ENCODE measurements at regions not wholly inside any gene's neighbourhood (a gene's known extent, or its start where the extent isn't known, plus 50 kb on each side); places are given as distances from the start of the nearest gene placed in this dataset.

DNA sequence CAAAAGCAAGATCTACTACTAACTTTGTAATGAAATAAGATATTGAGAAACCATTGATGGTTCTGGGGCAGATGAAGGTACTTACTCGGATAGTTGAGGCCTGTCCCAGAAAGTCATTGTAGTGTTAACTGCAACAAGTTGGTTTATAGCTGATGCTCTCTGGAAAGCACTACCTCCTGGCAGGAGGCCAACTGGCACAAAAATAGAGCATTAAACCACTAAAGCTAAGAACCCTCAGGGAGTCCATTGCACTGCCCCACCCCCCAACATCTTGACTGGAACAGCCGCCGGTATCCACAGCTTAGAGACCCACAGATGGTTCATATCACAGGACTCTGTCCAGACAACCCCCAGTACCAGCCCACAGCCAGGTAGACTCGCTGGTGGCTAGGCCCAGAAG, 552.5 kb upstream of the CRIM1 start:
- H3K4me3 ChIP-seq (ENCODE audit: insufficient read depth, low read depth, low read length), result no peak overlapping the region
- no peaks in the 10 kb centered on the region for H4K20me1 ChIP-seq (ENCODE audit: insufficient read depth, low read length)
- H3K9ac ChIP-seq (ENCODE audit: low read length), result no peak overlapping the region
- Mint-ChIP-seq H3K27me3 (ENCODE audit: low read depth, unreplicated experiment) (no peaks in the 10 kb centered on the region), H3K9me3 (ENCODE audit: unreplicated experiment) (peaks cover 7% of the 10 kb centered on the region), H3K27ac (ENCODE audit: unreplicated experiment) (no peak overlapping the region), H3K36me3 (ENCODE audit: low read depth, unreplicated experiment) (peaks cover 1% of the 10 kb centered on the region), H3K4me3 (ENCODE audit: unreplicated experiment) (no peak overlapping the region), H3K4me1 (ENCODE audit: low read depth, unreplicated experiment) (no peaks in the 10 kb centered on the region)
- H3K27me3 ChIP-seq (ENCODE audit: insufficient read depth, low read length), result no peaks in the 10 kb centered on the region
- H3K36me3 ChIP-seq (ENCODE audit: insufficient read depth, low read length), result no peaks in the 10 kb centered on the region
- no peak for DNase-seq (ENCODE audit: low read depth)
- H3K4me1 ChIP-seq (ENCODE audit: insufficient read depth, low read length), result no peaks in the 10 kb centered on the region
- no peaks in the 10 kb centered on the region for H3K79me2 ChIP-seq (ENCODE audit: insufficient read depth, low read length)
- TF ChIP-seq EZH2 (IDR thresholded peaks at IDR 0.05; ENCODE audit: insufficient read depth, low read length), result no peak
- H3K4me2 ChIP-seq (ENCODE audit: low read length), result no peak overlapping the region
- no peak for FAIRE-seq
- H3K27ac ChIP-seq (ENCODE audit: low read depth, low read length), result no peak overlapping the region
- H2AFZ ChIP-seq (ENCODE audit: low read depth, low read length), result no peak overlapping the region
- peaks cover 3% of the 10 kb centered on the region for H3K9me3 ChIP-seq (ENCODE audit: insufficient read depth, low read depth, low read length)

DNA sequence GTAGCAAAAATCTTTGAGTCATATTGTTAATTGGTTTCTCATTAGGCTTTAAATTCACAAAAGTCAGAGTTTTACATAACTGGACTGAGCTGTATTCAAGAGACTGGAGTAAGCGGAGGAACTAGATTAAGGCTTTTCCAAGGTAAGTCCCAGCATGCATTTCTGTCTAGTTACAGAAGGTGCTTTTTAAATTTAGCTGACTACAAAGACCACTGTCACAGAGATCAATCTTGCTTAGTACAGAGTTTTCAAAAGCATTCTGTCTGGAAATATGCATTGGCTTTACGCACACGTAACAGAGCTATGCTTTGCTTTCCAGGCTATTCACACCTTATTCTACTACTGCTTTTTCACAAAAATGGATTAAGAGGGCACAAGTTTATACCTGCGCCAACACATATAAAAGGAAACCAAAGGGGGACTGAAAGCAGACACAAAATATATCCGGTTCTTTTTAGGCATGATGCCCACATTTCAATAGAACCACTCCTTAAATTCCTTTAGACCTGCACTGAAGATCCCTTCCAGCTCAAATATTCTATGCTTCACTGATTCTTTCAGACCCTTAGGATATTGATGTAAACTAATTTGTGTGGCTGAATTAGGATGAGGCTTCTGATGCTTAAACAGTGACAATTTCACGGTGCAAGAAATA, 560.7 kb upstream of the CRIM1 start:
- Histone ChIP-seq H3K79me2 (ENCODE audit: insufficient read depth, low read length) (no peaks in the 10 kb centered on the region), H3K27me3 (ENCODE audit: insufficient read depth, low read length) (no peaks in the 10 kb centered on the region), H3K27ac (ENCODE audit: low read depth, low read length) (no peak overlapping the region), H3K9me3 (ENCODE audit: insufficient read depth, low read depth, low read length) (no peaks in the 10 kb centered on the region), H3K4me3 (ENCODE audit: insufficient read depth, low read depth, low read length) (no peak overlapping the region), H3K4me2 (ENCODE audit: low read length) (no peak overlapping the region), H3K9ac (ENCODE audit: low read length) (no peak overlapping the region), H3K36me3 (ENCODE audit: insufficient read depth, low read length) (no peaks in the 10 kb centered on the region), H2AFZ (ENCODE audit: low read depth, low read length) (no peak overlapping the region), H4K20me1 (ENCODE audit: insufficient read depth, low read length) (no peaks in the 10 kb centered on the region), H3K4me1 (ENCODE audit: insufficient read depth, low read length) (no peaks in the 10 kb centered on the region)
- no peaks in the 10 kb centered on the region for H3K36me3 Mint-ChIP-seq (ENCODE audit: low read depth, unreplicated experiment)
- TF ChIP-seq EZH2 (IDR thresholded peaks at IDR 0.05; ENCODE audit: insufficient read depth, low read length), result no peak
- TF ChIP-seq, protein P1, sequence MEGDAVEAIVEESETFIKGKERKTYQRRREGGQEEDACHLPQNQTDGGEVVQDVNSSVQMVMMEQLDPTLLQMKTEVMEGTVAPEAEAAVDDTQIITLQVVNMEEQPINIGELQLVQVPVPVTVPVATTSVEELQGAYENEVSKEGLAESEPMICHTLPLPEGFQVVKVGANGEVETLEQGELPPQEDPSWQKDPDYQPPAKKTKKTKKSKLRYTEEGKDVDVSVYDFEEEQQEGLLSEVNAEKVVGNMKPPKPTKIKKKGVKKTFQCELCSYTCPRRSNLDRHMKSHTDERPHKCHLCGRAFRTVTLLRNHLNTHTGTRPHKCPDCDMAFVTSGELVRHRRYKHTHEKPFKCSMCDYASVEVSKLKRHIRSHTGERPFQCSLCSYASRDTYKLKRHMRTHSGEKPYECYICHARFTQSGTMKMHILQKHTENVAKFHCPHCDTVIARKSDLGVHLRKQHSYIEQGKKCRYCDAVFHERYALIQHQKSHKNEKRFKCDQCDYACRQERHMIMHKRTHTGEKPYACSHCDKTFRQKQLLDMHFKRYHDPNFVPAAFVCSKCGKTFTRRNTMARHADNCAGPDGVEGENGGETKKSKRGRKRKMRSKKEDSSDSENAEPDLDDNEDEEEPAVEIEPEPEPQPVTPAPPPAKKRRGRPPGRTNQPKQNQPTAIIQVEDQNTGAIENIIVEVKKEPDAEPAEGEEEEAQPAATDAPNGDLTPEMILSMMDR (IDR thresholded peaks at IDR 0.05; ENCODE audit: insufficient read depth, low read depth, low read length), result no peak
- H3K27me3 Mint-ChIP-seq (ENCODE audit: low read depth, unreplicated experiment), result no peaks in the 10 kb centered on the region
- DNase-seq (ENCODE audit: low read depth), result no peak
- no peaks in the 10 kb centered on the region for H3K4me1 Mint-ChIP-seq (ENCODE audit: low read depth, unreplicated experiment)
- no peak overlapping the region for H3K27ac Mint-ChIP-seq (ENCODE audit: unreplicated experiment)
- H3K9me3 Mint-ChIP-seq (ENCODE audit: unreplicated experiment), result no peaks in the 10 kb centered on the region
- no peak overlapping the region for H3K4me3 Mint-ChIP-seq (ENCODE audit: unreplicated experiment)
- FAIRE-seq, result no peak

DNA sequence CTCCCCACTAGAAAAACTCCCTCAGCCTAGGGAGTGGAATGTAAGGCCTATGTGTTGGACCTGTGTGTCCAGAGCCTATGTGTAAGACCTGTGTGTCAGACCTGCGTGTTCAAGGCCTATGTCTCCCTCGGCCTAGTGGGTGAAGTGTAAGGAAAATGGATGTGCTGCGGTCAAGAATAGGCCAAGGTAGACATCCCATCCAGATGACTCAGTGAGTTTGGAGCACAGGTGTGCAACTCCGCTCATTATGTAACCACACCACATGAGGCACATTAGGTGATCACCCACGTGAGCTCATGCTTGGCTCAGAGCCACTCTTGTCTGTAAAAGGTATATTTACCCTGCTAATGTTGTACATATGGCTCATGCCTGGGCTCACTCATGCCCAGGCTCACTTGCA, 565.3 kb upstream of the CRIM1 start:
- Mint-ChIP-seq H3K27me3 (ENCODE audit: low read depth, unreplicated experiment) (no peaks in the 10 kb centered on the region), H3K4me3 (ENCODE audit: unreplicated experiment) (no peak overlapping the region), H3K4me1 (ENCODE audit: low read depth, unreplicated experiment) (peaks cover 2% of the 10 kb centered on the region), H3K36me3 (ENCODE audit: low read depth, unreplicated experiment) (no peaks in the 10 kb centered on the region), H3K9me3 (ENCODE audit: unreplicated experiment) (peaks cover 2% of the 10 kb centered on the region), H3K27ac (ENCODE audit: unreplicated experiment) (no peak overlapping the region)
- Histone ChIP-seq H3K9me3 (ENCODE audit: insufficient read depth, low read depth, low read length) (peaks cover 4% of the 10 kb centered on the region), H3K79me2 (ENCODE audit: insufficient read depth, low read length) (no peaks in the 10 kb centered on the region), H4K20me1 (ENCODE audit: insufficient read depth, low read length) (no peaks in the 10 kb centered on the region), H2AFZ (ENCODE audit: low read depth, low read length) (no peak overlapping the region), H3K36me3 (ENCODE audit: insufficient read depth, low read length) (no peaks in the 10 kb centered on the region), H3K4me3 (ENCODE audit: insufficient read depth, low read depth, low read length) (no peak overlapping the region), H3K9ac (ENCODE audit: low read length) (no peak overlapping the region), H3K27me3 (ENCODE audit: insufficient read depth, low read length) (no peaks in the 10 kb centered on the region), H3K4me1 (ENCODE audit: insufficient read depth, low read length) (no peaks in the 10 kb centered on the region), H3K4me2 (ENCODE audit: low read length) (no peak overlapping the region), H3K27ac (ENCODE audit: low read depth, low read length) (no peak overlapping the region)
- no peak for DNase-seq (ENCODE audit: low read depth)
- TF ChIP-seq, protein P1 (IDR thresholded peaks at IDR 0.05; ENCODE audit: insufficient read depth, low read depth, low read length), result no peak
- no peak for TF ChIP-seq EZH2 (IDR thresholded peaks at IDR 0.05; ENCODE audit: insufficient read depth, low read length)
- no peak for FAIRE-seq
